ENCODE measurements at regions not wholly inside any gene's neighbourhood (a gene's known extent, or its start where the extent isn't known, plus 50 kb on each side); places are given as distances from the start of the nearest gene placed in this dataset.

GRCh38 chr3:127484601-127485388 is 105.7 kb downstream of the TPRA1 start:
- intact Hi-C loops (cut with micrococcal nuclease) = loop anchor here (5.0 kb wide), 1 partner anchor 572 kb away; no protein-coding TSS in a partner anchor

- intact Hi-C loops (cut with micrococcal nuclease) = loop anchor here (5.0 kb wide), 1 partner anchor 572 kb away; no protein-coding TSS in a partner anchor
Measured at GRCh38 chr3:127483902-127484591, 106.5 kb downstream of the TPRA1 start.

- intact Hi-C loops (cut with micrococcal nuclease) = loop anchor here (5.0 kb wide), 1 partner anchor 571 kb away; no protein-coding TSS in a partner anchor
Measured at GRCh38 chr3:127483005-127483641, 107.4 kb downstream of the TPRA1 start.

- intact Hi-C loops (cut with micrococcal nuclease) = loop anchor here (5.0 kb wide), 1 partner anchor 570 kb away; no protein-coding TSS in a partner anchor
Measured at GRCh38 chr3:127482216-127483004, 108.1 kb downstream of the TPRA1 start.

- intact Hi-C loops (cut with micrococcal nuclease) = loop anchor here (5.0 kb wide), 1 partner anchor 568 kb away; no protein-coding TSS in a partner anchor
Measured at GRCh38 chr3:127480196-127480954, 110.2 kb downstream of the TPRA1 start.

- intact Hi-C loops (cut with micrococcal nuclease) = no loop called here
Measured at GRCh38 chr3:127479449-127479848, 111.1 kb downstream of the TPRA1 start.

- intact Hi-C loops (cut with micrococcal nuclease) = no loop called here
Measured at GRCh38 chr3:127478922-127479321, 111.6 kb downstream of the TPRA1 start.

- intact Hi-C loops (cut with micrococcal nuclease) = no loop called here
Measured at GRCh38 chr3:127477396-127477795, 113.1 kb downstream of the TPRA1 start.

- intact Hi-C loops (cut with micrococcal nuclease) = no loop called here
Measured at GRCh38 chr3:127476936-127477335, 113.6 kb downstream of the TPRA1 start.

- intact Hi-C loops (cut with micrococcal nuclease) = no loop called here
Measured at GRCh38 chr3:127475975-127476705, 114.4 kb downstream of the TPRA1 start.

- intact Hi-C loops (cut with micrococcal nuclease) = no loop called here
Measured at GRCh38 chr3:127475391-127475790, 115.1 kb downstream of the TPRA1 start.

GRCh38 chr3:127473244-127474024 is 117.1 kb downstream of the TPRA1 start:
- intact Hi-C loops (cut with micrococcal nuclease) = loop anchor here (1.0 to 5.0 kb wide), 2 partner anchors 721 to 796 kb away; no protein-coding TSS in a partner anchor

- intact Hi-C loops (cut with micrococcal nuclease) = loop anchor here (5.0 kb wide), 1 partner anchor 795 kb away; no protein-coding TSS in a partner anchor
Measured at GRCh38 chr3:127472506-127472905, 118.0 kb downstream of the TPRA1 start.

- intact Hi-C loops (cut with micrococcal nuclease) = loop anchor here (5.0 kb wide), 1 partner anchor 794 kb away; no protein-coding TSS in a partner anchor
Measured at GRCh38 chr3:127471142-127471541, 119.4 kb downstream of the TPRA1 start.

- intact Hi-C loops (cut with micrococcal nuclease) = loop anchor here (5.0 kb wide), 1 partner anchor 792 kb away; no protein-coding TSS in a partner anchor
Measured at GRCh38 chr3:127469760-127470159, 120.8 kb downstream of the TPRA1 start.

- intact Hi-C loops (cut with micrococcal nuclease) = no loop called here
Measured at GRCh38 chr3:127467391-127467790, 123.1 kb downstream of the TPRA1 start.

GRCh38 chr3:127464642-127465041 is 125.9 kb downstream of the TPRA1 start:
- intact Hi-C loops (cut with micrococcal nuclease) = no loop called here

GRCh38 chr3:127462111-127462655 is 128.3 kb downstream of the TPRA1 start:
- intact Hi-C loops (cut with micrococcal nuclease) = no loop called here
